Stimulated activated naive CD4-positive, alpha-beta T cell treated with Interleukin-2 at 50 U/mL for 16 hours (primary cell): ENCODE measurements at regions not wholly inside any gene's neighbourhood (a gene's known extent, or its start where the extent isn't known, plus 50 kb on each side); places are given as distances from the start of the nearest gene placed in this dataset.

Experiments used
- DNase-seq: peaks from one replicate; lab custom pipeline; 2025; lab: John Stamatoyannopoulos, UW

DNA sequence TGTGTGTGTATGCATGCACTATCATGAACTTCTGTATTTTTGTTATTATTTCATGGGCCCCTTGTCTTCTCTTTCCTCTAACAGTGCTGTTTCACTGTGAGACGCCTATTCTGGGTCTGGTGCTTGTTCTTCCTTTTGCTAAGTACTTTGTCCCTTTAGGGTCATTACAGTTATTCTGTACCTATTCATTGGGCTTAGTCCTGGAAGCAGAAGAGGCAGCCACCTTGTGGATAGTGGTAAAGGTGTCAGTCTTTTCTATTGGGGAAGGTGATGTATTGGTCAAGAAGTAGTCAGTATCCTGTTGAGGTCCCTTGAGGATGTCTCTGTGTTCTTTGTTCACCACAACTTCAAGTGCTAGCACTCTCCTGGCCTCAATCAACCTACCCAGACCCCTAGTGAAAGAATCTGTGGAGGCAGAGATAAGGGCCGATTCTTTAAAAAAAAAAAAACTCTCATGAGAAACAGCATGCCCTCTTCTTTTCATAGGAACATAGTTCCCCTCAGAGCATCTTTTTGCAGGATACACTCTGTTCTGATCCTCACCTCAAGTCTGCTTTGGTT, 593.8 kb downstream of the SPRY1 start:
- DNase-seq: no peak

- DNase-seq: no peak
These were observed 598.3 kb downstream of the SPRY1 start for GRCh38 chr4:123994917-123995316.

- no peak for DNase-seq
These were observed 599.3 kb downstream of the SPRY1 start for GRCh38 chr4:123995936-123996335.

DNA sequence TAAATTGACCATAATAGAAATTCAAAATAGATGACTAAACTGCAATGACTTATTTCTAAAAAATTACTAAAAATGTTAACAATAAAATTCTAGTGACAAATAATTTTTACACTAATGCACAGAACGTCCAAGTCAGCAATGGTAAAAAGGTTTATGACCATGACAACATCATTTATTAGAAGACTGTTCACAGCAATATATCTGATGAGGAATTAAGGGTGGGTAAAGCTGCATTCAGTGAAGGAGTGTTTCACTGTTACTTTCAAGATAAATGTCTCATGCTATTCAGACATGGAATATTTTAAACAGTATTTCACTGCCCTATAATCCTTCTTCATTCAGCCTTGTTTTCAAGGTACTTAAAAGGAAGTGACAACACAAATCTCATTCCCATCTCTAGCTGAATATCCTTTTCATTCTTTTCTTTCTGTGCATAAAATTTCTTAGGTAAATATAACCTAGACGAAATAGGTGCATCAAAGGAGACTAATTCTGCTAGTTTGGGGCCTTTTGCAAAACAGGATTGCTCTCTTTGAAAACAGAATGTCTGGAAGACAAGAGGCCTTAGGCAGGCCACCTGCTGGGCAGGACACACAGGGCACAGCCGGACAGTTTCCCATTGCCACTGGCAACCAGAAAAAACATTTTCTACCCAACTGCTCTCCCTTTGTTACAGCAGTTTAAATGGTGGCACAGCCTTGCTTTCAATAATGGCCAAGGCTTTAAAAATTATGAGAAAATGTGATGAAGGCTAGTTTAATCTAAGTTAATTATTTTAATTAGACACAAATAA, 600.3 kb downstream of the SPRY1 start:
- DNase-seq: no peak

DNA sequence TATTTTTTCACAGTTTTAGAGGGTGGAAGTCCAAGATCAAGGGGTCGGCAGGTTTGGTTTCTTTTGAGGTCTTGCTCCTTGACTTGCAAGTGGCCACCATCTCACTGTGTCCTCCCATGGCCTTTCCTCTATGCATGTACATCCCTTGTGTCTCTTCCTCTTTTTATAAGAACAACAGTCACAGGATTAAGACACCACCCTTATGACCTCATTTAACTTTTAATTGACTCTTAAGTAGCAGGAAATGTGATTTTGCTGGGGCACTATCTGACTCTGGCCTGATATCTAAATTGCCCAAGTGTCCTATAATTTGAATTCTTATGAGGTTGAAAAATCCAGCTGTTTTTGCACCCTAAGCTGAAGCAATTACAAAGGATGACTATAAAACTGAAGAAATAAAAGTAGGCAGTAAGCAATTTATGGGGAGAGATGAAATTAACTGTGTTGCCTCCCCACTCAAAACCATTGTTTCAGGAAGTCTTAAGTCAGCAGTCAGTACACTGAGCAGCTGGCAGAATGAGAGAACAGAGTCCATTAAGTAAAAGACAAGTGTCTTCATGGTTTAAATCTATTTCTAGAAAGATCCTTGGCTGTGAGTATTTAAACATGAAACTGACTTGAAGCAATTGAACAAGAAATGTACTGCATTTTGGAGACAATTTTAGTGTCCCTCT, 601.3 kb downstream of the SPRY1 start:
- no peak for DNase-seq

DNA sequence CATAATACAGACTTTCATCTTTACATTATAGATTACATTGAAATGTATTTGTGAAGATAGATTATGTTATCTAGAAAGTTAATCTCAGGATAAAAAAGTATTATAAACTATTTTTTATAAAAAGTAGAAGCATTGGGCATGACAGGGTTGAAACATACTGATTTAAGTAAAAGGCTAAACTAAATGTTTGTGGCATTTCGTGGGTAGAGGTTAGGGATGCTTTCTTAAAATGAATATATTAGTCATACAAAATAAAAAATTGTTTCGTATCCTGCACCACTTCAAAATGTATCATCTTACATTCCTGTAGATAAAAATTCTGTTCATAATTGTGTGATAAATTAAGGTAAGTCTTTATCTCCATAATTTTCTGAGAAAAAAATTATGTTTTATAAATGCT, 603.6 kb downstream of the SPRY1 start:
- DNase-seq: no peak

GRCh38 chr4:124015766-124016165, 619.2 kb downstream of the SPRY1 start:
- no peak for DNase-seq

DNA sequence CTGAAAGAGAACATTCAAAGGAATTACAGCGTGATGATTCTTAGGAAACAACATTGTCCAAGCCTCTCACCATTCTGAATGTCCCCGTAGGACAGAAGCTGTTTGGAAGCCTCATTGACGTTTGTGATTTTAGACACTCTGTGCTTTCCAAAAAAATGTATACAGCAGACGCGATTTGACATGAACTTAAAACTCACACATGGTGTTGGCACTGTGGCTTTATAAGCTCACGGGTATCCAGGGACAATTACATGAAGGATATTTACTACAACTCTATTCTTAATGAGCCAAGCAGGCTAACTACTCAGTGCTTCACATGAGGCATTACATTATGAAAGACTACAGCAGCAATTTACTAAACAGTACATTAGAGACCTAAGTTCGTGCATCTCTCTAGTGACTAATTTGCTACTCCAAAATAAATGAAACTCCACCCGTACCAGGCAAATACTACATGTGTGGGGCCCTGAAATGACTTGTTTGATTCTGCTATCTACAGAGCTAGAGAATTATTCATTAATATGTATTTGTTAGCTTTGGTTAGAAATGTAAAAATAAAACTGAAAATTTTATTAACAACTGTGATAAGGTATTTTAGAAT, 620.7 kb downstream of the SPRY1 start:
- DNase-seq: no peak

GRCh38 chr4:124018383-124019317, 622.1 kb downstream of the SPRY1 start:
- no peak for DNase-seq

GRCh38 chr4:124019749-124020549, 623.4 kb downstream of the SPRY1 start:
- no peak for DNase-seq

DNA sequence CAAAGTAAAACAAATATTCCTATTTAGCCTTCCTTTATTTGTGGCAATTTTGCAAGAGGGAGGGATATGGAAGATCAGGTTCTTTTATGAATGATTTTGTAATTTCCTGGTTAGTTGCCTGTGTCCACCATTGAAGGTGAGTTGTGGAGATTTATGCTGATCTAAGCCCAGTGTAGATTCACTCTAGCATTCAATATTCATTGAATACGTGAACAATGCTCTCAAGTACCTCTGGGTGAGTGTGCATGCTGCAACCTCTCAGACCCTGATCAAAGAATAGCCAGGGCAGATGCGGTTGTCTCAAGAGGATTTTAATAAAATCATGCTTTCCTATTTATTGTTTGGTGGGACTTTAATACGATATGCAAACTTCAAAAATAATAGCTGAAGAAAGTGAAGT, 628.4 kb downstream of the SPRY1 start:
- no peak for DNase-seq

GRCh38 chr4:124025428-124025827, 628.8 kb downstream of the SPRY1 start:
- DNase-seq: no peak

DNA sequence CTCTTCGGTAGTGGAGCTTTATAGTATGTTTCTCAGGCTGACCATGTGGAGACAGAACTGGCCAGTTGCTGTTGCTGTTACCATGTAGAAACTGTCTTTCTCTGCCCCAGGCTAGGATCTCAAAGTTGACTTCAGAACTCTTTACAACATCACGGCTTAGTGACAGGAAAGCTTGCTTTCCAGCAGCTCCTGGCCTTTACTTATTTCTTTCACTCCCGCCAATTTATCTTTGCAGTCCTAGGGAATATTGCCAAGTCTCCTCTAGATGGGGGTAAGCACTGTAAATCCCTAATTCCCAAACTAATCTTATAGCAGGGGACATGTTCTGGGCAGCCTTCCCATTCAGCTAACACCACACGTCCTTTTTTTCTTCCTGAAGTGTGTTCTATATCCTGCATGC, 631.6 kb downstream of the SPRY1 start:
- DNase-seq: no peak

DNA sequence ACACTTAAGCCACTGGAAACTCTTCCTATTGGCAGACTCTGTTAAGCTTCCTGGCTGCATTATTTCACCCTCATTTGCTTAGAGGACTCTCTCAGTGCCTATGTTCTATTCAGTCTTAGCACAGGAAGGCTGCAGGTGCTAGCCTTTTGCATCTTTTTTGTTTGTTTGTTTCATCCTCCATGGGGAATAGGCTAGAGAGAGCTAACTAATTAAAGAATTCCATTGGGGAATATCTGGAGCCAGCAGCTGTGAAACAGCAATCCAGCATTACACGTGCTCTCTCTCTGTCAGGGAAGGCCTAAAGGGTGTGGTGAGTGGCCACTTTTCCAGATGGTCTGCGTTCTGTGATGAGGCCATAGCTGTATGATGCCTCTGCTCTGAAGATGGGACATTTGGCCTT, 633.6 kb downstream of the SPRY1 start:
- no peak for DNase-seq

DNA sequence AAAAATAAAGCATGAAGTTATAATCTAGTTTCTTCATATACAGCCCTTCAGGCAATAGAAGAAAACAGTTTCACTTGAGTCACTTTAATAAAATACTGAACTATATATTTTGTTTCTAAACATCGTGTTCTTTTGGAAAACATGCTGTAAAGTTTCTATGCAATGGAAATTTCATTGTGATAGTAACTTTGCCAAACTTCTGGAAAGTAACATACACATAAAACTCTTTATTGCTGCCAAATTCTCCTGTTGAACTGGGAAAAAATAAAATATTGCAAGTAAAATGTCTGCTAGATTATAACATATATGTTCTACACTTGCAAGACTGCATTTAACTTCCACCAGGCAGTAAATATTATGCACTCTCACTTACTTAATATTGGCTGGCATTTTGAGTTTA, 635.4 kb downstream of the SPRY1 start:
- DNase-seq: no peak

DNA sequence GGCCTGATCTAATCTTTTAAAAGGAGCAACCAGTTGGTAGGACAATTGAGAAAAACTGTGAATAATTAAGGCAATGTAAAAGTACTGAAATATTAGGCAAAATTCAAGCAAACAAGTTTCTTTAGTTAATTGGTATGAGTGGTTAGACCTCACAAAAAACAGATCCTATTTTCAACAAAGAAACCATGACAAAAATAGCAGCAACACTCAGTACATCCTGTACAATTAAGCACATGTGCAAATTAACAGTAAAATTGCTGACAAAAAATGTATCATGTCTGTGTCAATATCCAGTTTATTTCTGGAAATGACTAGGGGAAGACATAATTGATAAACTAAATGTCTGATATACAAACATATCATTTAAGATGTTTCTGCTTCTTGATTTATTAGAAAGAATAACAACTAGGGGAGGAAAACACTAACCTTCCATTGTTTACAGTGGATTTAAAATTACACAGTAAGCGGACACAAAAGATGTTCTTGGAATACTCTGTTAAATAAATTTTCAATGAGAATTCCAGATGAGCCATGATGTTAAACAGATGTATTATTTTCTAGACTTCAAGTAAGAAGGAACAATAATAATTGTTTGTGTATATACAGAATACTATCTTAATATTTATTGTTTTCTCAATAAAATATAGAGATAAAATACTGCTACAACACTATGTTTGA, 638.9 kb downstream of the SPRY1 start:
- DNase-seq: no peak

DNA sequence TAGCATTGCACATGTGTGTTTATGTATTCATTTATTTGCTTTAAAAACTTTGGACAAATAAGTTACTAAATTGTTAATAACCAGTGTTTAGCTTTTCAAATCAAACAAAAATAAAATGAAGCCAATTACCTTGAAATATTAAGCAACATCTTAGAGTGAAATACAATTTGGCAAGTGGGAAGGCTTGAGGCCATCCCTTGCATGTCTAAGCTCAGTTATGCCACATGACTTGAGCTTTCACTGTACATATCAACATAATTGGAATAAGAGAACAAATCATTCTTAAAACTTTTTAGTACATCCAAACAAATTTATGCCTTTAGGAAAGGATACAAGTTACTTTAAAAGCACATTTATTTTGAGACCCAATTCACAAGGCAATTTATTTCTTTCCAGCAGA, 640.6 kb downstream of the SPRY1 start:
- no peak for DNase-seq

GRCh38 chr4:124044330-124044729, 647.7 kb downstream of the SPRY1 start:
- no peak for DNase-seq

DNA sequence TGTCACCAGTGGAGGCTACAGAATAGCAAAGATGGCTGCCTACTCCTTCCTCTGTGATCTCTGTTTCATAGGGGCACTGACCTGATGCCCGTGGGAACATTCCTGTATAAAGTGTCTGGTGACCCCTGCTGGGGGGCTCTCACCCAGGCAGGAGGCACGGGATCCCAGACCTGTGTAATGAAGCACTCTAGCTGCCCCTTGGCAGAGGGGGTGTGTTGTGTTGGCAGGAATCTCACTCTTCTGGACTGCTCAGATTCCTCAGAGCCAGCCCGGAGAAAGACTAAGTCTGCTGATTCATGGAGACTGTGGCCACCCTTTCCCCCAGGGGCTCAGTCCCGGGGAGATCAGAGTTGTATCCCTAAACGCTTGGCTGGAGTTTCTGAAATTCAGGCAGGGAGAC, 648.3 kb downstream of the SPRY1 start:
- DNase-seq: no peak

GRCh38 chr4:124046190-124046589, 649.6 kb downstream of the SPRY1 start:
- DNase-seq: no peak
